Mucosa of descending colon (tissue), 3 donors: ENCODE measurements at regions not wholly inside any gene's neighbourhood (a gene's known extent, or its start where the extent isn't known, plus 50 kb on each side); places are given as distances from the start of the nearest gene placed in this dataset.

Source experiments
- ATAC-seq: fragments of 200-7000 bp; cut with Tn5 transposase; one replicate; pipeline ENCODE4 v1.9.1; 2020; ENCODE audit warnings: mild to moderate bottlenecking, moderate library complexity
- DNase-seq, 3 donors: peaks; one replicate each; pipeline ENCODE4 v3.0.0-alpha.2; 2020
- H3K36me3 ChIP-seq: fragments of 200-600 bp; one replicate; pipeline ENCODE4 v1.8.0; 2021; ENCODE audit warnings: low read depth, mild to moderate bottlenecking
- H3K4me1 ChIP-seq: fragments of 200-600 bp; one replicate; pipeline ENCODE4 v1.8.0; 2021; ENCODE audit warnings: low read depth, mild to moderate bottlenecking
- H3K4me3 ChIP-seq: fragments of 200-600 bp; one replicate; pipeline ENCODE4 v1.8.0; 2021; ENCODE audit warnings: mild to moderate bottlenecking
- H3K9me3 ChIP-seq: fragments of 200-600 bp; one replicate; pipeline ENCODE4 v1.8.0; 2021; ENCODE audit warnings: mild to moderate bottlenecking
- intact Hi-C, 2 donors: fragments of 100-400 bp; cut with DNase I in 1 of 2; cut with micrococcal nuclease in 1 of 2; formaldehyde crosslinking; loops; one replicate each; pipeline versions ENCODE4 v1.11.0 to v1.11.1; 2022; cut with DNase I, micrococcal nuclease
- TF ChIP-seq, protein P1 (sequence below): fragments of 200-600 bp; IDR thresholded peaks from one replicate; pipeline ENCODE4 v1.8.0; 2022; ENCODE audit warnings: antibody characterized with exemption, mild to moderate bottlenecking
- donor health status: DM: no; HTN: no; CAD: no; lungs with moderate emphysema.
- donor health status: DM: no; HTN: no; CAD: no.
- donor health status: DM: no; HTN: yes; CAD: no.

DNA sequence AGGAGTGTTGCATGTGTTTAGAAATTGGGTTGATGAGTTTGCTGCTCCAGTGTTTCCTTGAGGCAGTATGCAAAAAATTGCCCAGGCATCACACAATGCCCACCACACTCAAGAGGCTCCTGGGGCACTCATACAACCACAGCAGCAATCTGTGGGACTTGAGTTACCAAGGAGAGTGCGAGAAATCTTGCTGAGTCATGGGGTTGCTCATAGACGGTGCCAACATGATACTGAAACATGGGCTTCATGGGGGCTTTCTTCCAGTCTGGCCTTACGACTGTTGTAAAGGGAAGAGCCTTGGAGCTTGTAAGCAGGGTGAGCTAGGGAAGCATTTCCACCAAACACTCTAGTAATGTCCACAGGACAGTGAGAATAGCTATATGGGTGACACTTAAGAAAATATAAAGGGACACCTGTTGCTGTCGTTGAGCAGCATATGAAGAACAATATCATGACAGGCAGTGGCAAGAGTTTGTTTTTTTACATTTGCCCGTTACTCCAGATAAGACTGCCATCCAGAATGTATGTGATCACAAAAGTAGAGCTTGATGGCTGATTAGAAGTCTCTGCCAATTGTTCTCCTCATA lies 1237.4 kb downstream of the UQCRFS1 start:
- TF ChIP-seq, protein P1, sequence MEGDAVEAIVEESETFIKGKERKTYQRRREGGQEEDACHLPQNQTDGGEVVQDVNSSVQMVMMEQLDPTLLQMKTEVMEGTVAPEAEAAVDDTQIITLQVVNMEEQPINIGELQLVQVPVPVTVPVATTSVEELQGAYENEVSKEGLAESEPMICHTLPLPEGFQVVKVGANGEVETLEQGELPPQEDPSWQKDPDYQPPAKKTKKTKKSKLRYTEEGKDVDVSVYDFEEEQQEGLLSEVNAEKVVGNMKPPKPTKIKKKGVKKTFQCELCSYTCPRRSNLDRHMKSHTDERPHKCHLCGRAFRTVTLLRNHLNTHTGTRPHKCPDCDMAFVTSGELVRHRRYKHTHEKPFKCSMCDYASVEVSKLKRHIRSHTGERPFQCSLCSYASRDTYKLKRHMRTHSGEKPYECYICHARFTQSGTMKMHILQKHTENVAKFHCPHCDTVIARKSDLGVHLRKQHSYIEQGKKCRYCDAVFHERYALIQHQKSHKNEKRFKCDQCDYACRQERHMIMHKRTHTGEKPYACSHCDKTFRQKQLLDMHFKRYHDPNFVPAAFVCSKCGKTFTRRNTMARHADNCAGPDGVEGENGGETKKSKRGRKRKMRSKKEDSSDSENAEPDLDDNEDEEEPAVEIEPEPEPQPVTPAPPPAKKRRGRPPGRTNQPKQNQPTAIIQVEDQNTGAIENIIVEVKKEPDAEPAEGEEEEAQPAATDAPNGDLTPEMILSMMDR: no peak
- DNase-seq: no peak
- H3K4me1 ChIP-seq: no peaks in the 10 kb centered on the region
- H3K9me3 ChIP-seq: no peaks in the 10 kb centered on the region
- H3K36me3 ChIP-seq: no peaks in the 10 kb centered on the region
- intact Hi-C loops: loop anchor here in 1 of 2 donors (5.0 kb wide), 1 partner anchor 352 kb away; no protein-coding TSS in a partner anchor
- no peak overlapping the region for H3K4me3 ChIP-seq
- ATAC-seq: no peak

- DNase-seq (peak in 2 of 3 donors; percentile 21 to 36), ATAC-seq (peak; percentile 64)
- no peaks in the 10 kb centered on the region for H3K9me3 ChIP-seq
These were observed 1238.9 kb downstream of the UQCRFS1 start for GRCh38 chr19:27974082-27974513.

GRCh38 chr19:27972291-27973040 lies 1240.5 kb downstream of the UQCRFS1 start:
- peak; percentile 51 for ATAC-seq
- Histone ChIP-seq H3K4me1 (no peaks in the 10 kb centered on the region), H3K36me3 (no peaks in the 10 kb centered on the region), H3K9me3 (no peaks in the 10 kb centered on the region), H3K4me3 (no peak overlapping the region)
- TF ChIP-seq, protein P1: no peak
- DNase-seq: no peak
- intact Hi-C loops: loop anchor here in 1 of 2 donors (5.0 kb wide), 1 partner anchor 355 kb away; no protein-coding TSS in a partner anchor

More at GRCh38 chr19:27974082-27974513, 1238.9 kb downstream of the UQCRFS1 start:
- Histone ChIP-seq H3K4me1 (no peaks in the 10 kb centered on the region), H3K4me3 (no peak overlapping the region), H3K36me3 (no peaks in the 10 kb centered on the region)
- intact Hi-C loops: loop anchor here in 1 of 2 donors (5.0 kb wide), 1 partner anchor 353 kb away; no protein-coding TSS in a partner anchor
- TF ChIP-seq, protein P1: no peak

- H3K9me3 ChIP-seq: no peaks in the 10 kb centered on the region
- TF ChIP-seq, protein P1: no peak
- DNase-seq (no peak), ATAC-seq (no peak)
- no peak overlapping the region for H3K4me3 ChIP-seq
- intact Hi-C loops: loop anchor here in 1 of 2 donors (5.0 kb wide), 1 partner anchor 355 kb away; no protein-coding TSS in a partner anchor
- H3K4me1 ChIP-seq: no peaks in the 10 kb centered on the region
- H3K36me3 ChIP-seq: no peaks in the 10 kb centered on the region
These were observed 1241.1 kb downstream of the UQCRFS1 start for GRCh38 chr19:27971869-27972268.

DNA sequence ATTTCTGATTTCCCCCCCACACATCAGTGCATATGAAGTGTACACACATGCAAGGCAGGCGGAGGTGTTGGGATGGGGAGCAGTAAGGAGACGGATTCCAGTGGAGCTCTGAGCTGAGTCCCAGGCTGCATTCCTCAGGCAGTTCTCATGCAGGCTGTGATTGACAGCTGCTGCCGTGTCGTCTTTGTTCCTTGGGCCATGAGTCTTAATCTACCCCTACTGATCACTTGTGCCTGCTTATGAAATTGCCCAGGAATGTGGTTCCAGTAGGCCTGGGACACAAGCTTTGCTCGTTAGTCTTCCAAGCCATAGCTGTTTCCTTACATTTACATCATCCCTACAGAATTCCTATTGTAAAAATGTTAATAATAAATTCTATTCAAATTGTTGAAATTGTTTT lies 1241.9 kb downstream of the UQCRFS1 start:
- no peak for DNase-seq
- Histone ChIP-seq H3K4me3 (no peak overlapping the region), H3K4me1 (no peaks in the 10 kb centered on the region), H3K9me3 (no peaks in the 10 kb centered on the region), H3K36me3 (no peaks in the 10 kb centered on the region)
- TF ChIP-seq, protein P1: no peak
- ATAC-seq: no peak
- intact Hi-C loops: loop anchor here in 1 of 2 donors (5.0 kb wide), 1 partner anchor 356 kb away; no protein-coding TSS in a partner anchor
